ENCODE measurements at regions not wholly inside any gene's neighbourhood (a gene's known extent, or its start where the extent isn't known, plus 50 kb on each side); places are given as distances from the start of the nearest gene placed in this dataset.

DNA sequence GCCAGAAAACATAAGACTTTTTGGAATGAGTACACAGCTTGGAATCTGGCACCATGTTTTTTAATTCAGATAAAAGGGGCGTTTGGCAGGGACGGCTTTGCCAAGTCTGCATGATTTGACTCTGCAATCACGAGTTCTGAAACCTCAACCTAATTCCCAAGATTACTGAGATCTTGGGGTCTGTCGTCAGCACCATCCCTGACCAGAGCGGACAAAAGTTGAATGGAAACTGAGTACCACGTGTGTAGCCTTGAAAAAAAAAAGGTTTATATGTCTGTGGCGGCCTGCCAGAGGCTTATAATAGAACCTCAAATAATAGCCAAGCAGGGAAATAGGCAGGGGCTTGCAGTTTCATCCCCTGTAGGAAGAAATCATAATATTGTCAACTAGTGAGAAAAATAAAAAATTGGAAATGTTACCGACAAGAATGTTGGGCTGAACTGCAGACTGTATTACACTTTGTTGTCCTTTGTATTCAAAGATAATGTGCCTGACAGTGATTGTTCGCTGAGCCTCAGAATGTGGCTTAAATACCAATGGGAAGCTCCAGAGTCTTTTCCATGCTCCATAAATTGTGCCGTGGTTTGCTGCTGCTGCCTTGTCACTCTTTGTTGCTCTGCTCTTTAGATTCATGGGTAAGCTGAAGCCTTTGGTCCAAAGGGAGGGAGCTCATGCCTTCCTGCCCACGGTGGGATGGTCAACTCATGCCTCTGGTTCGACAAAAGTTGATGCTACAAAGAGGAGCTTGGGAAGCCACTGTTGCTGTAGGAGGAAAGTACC, 118.8 kb upstream of the ARID1B start:
- TF ChIP-seq, protein P1, sequence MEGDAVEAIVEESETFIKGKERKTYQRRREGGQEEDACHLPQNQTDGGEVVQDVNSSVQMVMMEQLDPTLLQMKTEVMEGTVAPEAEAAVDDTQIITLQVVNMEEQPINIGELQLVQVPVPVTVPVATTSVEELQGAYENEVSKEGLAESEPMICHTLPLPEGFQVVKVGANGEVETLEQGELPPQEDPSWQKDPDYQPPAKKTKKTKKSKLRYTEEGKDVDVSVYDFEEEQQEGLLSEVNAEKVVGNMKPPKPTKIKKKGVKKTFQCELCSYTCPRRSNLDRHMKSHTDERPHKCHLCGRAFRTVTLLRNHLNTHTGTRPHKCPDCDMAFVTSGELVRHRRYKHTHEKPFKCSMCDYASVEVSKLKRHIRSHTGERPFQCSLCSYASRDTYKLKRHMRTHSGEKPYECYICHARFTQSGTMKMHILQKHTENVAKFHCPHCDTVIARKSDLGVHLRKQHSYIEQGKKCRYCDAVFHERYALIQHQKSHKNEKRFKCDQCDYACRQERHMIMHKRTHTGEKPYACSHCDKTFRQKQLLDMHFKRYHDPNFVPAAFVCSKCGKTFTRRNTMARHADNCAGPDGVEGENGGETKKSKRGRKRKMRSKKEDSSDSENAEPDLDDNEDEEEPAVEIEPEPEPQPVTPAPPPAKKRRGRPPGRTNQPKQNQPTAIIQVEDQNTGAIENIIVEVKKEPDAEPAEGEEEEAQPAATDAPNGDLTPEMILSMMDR (IDR thresholded peaks at IDR 0.05) = no peak
- no peak for TF ChIP-seq POLR2A (IDR thresholded peaks at IDR 0.05)

All from suprapubic skin (tissue), 3 donors.